Stimulated activated CD4-positive, alpha-beta T cell treated with anti-CD3 and anti-CD28 coated beads, Interleukin-4, amount 100 ng/mL, for 24 hours (primary cell): ENCODE measurements at regions not wholly inside any gene's neighbourhood (a gene's known extent, or its start where the extent isn't known, plus 50 kb on each side); places are given as distances from the start of the nearest gene placed in this dataset.

ENCODE experiments used
- DNase-seq: peaks from one replicate; pipeline ENCODE4 v3.0.0-alpha.2; 2020

DNA sequence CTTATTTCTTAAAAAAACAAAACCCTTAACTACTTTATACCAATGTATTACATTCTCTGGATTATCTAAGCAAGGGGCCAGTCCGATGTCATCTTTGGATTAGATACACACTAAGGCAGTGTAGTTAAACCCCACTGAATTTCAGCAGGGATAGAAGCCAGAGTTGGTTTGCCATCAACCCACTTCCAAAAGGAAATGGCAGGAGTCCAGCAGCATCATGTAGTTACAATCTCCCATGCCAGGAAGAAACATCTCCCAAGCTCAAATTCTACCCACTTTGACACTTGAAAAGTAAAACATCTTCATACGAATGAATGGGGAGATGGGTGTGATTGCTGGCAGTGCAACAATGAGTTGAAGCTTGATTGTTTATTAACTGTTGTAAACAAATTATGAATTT, 203.5 kb upstream of the PLXNC1 start:
- DNase-seq, result no peak

DNA sequence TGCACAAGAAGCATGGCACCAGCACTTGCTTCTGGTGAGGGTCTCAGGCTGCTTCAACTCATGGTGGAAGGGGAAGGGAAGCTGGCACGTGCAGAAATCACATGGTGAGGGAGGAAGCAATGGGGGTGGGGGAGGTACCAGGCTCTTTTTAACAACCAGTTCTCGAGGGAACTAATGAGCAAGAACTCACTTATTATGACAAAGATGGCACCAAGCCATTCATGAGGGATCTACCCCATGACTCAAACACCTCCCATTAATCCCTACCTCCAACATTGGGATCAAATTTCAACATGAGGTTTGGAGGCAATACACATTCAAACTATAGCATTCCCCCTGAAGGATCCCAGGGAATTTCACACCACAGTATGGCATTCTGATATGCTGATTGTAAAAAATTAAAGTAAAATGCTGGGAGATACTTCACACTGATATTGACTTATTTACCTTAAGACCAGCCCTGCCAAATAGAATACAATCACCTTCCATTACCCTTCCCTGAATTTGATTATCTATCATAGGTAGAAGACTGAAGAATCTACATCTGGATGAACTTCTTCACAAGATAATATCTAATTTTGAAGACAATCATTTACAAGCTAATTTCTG, 201.7 kb upstream of the PLXNC1 start:
- DNase-seq, result no peak

DNA sequence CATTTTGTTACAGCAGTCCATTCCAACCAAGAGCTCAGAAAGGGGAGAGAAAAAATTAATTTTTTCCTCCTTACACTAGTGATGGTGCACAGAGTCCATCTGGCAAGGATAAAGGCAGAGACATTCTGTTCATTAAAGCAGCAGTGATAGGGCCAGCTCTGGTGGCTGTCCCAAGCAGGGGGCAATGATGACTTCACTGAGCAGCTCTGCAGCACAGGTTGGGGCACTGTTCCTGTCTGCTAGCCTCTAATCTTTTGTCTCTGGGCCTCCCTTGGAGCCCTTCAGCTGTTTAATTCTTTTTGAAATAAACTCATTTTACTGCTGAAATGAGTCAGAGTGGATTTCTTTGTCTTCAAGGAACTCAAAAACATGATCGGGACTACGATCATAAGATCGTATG, 200.9 kb upstream of the PLXNC1 start:
- no peak for DNase-seq

DNA sequence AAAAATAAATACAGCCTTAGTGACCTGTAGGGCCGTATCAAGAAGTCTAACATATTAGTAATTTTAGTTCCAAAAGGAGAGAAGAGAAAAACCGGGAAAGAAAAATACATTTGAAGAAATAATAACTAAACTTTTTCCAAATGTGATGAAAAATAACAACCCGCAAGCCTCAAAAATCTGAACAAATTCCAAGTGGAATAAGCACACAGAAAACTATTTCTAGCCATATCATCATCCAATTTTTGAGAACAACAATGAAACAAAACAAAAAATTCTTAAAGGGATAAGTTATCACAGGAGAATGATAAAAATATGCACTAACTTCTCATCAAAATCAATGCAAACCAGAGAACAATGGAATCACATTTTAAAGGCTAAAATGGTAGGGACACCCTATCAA, 198.1 kb upstream of the PLXNC1 start:
- no peak for DNase-seq

DNA sequence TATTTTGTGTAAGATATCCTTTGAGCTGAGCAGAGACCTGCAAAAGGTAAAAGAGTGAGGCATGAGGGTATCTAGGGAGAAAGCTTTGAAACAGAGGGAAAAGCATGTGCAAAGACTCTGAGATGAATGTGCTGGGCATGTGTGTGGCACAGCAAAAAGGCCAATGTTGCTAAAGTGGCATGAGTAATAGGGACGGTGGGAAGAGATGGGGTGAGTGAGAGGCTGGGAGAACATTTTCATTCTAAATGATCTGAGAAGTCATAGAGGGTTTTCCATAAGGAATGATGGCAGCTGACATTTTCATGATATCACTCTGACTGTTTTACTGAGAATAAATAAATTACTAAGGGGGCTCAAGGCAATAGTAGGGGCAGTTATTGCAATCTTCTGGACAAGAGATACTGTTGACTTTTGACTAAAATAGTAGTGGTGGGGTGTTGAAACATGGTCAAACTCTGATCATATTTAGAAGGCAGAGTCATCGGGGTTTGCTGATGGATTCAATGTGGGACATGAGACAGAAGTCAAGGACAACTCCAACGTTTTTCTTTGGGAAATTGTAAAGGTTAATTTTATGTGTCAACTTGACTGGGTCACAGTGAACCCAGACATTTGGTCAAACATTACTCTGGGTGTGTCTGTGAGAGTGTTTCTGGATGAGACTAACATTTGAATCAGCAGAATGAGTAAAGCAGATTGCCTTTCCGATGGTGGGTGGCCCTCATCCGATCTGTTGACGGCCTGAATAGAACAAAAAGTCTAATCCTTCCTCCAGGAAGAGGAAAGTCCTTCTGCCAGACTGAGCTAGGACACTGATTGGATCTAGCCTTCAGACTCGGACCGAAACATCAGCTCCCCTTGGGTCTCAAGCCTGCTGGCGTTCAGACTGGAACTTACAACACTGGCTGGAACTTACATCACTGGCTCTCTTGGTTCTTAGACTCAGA, 193.9 kb upstream of the PLXNC1 start:
- no peak for DNase-seq

DNA sequence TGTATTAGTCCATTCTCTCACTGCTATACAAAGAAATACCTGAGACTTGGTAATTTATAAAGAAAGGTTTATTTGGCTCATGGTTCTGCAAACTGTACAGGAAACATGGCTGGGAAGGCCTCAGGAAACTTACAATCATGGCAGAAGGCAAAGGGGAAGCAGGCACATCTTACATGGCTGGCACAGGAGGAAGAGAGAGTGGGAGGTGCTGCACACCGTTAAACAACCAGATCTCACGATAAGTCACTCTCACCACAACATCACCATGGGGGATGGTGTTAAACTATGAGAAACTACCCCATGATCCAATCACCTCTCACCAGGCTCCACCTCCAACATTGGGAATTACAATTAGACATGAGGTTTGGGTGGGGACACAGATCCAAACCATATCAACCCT, 191.8 kb upstream of the PLXNC1 start:
- DNase-seq, result no peak

DNA sequence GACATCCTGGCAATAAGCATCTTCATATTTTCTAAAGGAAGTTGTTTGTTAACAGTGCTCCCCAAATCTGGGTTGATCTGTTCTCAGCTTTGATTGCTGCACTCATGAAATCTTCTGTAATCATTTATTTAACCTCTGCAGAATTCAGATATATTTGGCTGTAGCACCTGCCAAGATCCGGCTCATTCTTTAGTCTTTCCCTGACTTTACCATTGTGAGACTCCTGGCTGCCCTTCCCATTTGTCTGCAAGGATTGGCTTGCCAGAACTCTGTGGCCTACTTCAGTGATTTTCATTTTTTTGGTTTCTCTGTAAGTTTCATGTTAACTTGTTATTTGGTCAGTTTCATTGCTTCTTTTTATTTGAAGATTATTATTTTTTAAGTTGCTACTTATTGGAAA, 191.2 kb upstream of the PLXNC1 start:
- DNase-seq, result no peak

DNA sequence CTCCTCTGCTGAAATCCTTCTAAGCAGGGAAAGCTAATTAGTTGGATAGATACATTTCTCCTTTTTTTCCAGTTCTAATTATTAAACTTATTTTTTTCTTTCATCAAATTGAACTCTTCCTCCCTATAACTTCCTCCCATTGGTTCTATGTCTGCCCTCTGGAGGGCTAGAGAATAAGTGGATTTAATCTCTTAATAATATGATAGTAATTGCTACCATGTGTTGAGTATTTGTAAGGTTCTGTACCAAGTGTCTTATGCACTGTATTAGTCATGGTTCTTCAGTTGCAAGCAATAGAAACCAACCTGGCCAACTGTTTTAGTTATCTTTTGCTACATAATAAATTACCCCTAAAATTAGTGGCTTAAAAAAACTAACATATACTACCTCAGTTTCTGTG, 190.5 kb upstream of the PLXNC1 start:
- DNase-seq, result no peak

DNA sequence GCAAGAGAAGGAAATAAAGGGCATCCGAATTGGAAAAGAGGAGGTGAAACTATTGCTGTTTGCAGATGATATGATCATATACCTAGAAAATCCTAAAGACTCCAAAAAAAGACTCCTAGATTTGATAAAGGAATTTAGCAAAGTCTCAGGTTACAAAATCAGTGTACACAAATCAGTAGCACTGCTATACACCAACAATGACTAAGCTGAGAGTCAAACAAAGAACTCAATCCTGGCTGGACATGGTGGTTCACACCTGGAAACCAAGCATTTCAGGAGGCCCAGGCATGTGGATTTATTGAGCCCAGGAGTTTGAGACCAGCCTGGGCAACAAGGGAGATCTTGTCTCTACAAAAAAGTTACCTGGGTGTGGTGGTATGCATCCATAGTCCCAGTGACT, 188.7 kb upstream of the PLXNC1 start:
- DNase-seq, result no peak

DNA sequence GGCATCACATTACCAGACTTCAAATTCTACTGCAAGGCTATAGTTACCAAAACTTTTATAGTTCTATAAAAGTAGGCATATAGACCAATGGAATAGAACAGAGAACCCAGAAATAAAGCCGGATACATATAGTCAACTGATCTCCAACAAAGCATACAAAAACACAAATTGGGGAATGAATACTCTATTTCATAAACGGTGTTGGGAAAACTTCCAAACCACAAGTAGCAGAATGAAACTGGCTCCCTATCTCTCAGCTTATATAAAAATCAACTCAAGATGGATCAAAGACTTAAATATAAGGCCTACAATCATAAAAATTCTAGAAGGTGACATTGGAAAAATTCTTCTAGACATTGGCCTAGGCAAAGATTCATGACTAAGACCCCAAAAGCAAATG, 187.9 kb upstream of the PLXNC1 start:
- no peak for DNase-seq

DNA sequence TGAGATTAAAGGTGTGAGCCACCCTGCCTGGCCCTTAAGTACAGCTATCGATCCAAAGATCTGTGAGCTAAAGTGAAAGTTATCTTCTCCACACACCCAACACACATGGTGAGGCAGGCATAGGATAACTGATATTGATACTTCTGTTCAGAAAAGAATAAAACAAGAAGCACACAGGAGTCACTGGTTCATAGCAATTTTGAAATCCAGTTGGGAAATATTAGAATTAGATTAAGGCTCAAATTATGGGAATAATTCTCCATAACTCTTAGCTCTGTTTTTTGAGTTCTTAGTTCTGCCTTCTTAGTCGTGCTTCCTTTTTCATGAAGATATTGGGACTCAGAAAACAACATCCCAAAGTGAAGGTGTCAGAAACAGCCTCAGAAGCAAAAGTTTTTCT, 186.0 kb upstream of the PLXNC1 start:
- no peak for DNase-seq

DNA sequence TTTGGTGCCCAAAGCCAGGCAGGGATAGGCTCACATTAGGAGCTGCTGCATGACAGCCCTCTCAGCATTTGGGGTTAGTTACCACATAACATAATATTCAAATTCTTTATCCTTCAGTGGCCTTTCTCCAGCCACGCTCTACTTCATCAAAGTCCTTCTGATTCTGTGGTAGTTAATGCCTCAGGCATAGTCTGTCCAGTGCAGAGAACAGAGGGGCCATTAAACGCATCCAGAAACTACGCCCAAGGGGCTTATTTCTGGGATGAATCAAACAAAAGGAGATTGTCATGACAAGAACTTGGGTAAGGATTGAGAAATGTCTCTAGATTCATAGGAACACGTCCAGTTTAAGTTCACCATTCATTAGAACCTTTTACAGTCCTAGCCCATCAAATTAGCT, 183.4 kb upstream of the PLXNC1 start:
- DNase-seq, result no peak

DNA sequence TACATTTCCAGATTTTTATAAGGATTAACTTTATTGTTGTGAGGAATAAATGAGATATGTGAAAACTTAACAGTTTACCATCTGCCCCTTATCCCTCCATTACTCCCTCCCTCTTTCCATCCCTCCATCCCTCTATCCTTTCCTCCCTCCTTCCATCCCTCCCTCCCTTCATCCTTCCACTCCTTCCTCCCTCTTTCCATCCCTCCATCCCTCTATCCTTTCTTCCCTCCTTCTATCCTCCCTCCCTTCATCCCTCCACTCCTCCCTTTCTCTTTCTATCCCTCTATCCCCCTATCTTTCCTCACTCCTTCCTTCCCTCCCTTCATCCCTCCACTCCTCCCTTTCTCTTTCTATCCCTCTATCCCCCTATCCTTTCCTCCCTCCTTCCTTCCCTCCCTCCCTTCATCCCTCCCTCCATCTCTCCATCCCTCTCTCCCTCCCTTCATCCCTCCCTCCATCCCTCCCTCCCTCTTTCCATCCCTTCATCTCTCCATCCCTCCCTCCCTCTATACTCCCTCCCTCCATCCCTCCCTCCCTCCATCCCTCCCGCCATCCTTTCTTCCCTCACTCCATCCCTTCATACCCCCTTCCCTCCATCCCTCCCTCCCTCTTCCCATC, 181.8 kb upstream of the PLXNC1 start:
- no peak for DNase-seq

DNA sequence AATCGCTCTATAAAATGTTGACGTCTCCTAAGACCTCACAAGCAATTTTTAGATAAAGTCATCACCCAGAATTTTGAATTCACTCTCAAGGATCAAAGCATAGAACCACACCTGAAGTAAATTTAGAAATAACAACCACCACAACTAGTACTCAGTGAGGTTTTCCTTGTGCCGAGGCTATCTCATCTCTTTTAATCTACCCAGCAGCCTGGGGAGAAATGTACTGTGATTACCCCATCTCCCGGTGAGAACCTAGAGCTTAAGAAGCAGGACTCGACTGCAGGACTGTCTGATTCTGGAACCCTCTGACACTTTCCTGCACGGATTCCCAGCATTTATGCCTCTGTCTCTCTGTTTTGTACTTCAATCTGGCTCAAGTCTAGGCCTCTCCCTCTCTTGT, 180.9 kb upstream of the PLXNC1 start:
- DNase-seq, result no peak

DNA sequence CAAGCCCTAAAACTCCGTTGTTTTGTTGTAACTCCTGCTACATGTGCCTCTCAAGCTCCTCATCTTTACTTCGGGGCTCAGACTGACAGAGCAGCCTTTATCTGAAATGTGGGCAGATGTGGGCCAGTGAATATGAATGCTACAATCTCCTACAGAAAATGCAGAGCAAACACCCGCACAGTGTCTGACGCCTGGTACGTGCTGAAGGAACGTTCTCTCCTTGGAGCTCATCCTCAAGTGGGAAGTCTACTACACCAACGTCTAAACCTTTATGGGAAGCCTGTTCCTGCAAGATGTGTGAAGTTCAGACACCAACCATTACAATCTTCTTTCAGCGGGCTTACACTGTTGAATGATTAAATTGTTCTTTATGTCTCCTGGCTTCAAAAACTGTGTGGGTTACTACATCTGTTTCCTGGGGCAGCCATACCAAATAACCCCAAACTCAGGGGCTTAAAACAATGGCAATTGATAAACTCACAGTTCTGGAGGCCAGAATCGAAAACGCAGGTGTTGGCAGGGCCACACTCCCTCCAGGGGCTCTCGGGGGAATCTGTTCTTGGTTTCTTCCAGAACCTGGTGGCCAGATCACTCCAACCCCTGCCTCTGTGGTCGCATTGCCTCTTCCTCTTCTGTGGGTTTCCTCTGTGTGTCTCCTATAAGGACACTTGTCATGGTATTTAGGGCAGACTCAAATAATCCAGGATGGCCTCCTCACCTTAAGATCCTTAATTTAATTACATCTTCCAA, 179.7 kb upstream of the PLXNC1 start:
- DNase-seq, result no peak

DNA sequence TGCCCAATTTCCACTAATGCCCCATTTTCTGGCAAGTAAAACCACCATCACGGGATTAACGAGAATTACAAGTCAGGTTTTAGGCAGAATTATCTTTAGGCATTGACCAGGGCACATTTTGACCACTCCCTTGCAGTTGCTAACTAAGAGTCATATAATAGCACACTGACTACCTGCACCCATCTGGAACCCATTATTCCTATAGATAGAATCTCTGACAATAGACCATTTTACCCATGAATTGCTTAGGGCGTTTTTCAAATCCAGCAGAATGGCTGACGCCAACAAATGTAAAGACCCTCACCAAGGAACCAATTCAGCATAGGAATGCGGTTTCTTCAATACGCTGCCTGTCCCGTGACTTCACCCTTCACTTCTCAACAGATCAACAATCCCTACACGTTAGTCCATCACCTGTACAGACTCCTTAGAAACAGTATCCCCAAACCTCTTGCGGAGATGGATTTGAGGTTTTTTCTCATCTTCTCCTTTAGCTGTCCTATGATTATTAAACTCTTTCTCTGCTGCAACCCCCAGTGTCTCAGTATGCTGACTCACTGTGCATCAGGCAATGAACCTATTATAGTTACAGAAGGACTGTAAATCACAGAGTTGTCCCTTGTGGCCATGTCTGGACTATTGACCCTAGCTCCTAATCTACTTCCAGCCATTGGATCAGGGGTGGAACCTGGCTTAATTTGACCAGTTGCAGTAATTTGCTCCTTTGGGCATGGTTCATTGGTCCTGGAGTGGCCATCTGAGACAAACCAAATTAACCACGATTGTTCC, 177.3 kb upstream of the PLXNC1 start:
- no peak for DNase-seq

DNA sequence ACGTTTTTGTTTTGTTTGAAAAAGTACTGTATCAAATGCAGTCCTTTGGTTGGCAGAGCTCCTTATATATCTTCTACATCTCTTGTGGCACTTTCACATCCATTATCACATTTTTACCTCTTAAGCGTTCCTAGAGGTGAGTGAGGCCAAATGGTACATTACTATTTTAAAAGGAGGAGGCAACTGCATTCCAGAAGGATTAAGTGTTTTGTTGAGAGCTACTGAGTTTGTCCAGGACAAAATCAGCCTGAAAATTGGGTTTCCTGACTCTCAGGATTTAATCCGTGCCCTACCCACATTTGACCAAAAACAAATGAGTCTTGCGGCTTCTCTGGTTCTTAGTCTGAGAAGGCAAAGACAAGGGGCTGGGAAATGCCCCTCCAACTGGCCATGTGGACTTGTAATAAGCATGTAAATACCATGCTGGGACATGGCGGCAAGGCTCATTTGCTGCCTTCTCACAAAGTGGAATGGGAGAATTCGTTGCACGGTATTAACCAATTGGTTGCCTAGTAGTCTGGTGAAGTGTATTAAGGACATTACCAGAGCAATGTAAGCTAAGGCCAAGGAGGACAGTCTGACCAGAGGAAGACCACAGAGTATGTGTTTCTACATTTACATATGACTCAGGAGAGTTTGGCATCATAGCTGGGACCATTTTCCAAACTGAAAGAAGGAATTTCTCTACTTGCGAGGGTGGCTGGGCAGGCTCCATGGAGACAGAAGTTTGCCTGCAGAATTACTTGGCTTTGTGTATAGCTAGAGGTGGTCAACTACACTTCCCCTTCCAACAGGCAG, 175.8 kb upstream of the PLXNC1 start:
- no peak for DNase-seq

DNA sequence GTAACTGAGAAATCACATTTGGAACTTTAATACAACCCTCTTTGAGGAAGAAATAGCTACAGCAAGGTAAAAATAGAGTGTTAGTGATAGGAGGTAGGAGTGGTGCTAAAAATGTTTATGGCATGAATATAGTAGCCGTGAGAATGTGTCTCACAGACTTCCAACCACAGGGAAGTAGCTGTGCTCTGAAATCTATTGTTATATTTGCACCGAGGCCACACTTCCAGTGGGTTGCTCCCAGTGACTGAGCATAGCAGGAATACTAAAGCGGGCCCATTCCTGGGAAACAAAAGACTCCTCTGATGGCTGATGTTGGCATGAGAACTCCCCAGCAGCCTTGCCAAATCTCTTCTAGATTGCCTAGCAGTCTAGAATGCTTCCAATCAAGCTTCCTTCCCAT, 174.1 kb upstream of the PLXNC1 start:
- no peak for DNase-seq

DNA sequence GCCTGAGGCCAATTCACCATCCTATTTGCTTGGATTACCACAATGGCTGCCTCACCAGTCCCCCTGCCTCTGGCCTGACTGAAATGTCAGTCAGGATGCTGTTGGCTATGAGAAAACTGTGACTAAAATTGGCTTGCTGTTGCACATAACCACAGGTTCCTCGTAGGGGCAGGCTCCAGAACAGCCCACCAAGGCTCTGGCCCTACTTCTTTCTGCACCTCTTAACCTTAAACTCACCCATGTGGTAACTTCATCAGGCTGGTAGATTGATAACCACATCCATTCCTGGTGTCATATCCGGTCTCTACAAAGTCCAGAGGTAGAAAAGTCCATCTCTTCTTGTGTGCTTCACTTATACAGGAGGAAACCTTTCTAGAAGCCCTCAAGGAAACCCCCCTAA, 172.4 kb upstream of the PLXNC1 start:
- DNase-seq, result no peak

DNA sequence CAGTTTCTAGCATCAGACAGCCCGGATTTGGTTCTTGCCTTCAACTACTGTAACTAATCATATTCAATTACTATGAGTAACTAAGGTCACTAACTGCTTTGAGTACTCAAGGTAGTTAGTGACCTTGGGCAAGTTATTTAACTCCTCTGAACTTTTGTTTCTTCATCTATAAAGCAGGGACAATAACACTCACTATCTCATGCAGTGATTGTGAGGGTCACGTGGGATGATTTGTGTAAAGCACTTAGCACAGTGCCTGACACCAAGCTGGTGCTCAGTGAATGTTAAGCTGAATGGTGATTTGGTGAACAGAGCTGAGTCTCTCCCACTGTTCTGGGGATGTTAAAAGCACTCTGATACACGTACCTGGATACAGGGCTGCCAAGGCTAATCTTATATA, 171.3 kb upstream of the PLXNC1 start:
- no peak for DNase-seq

DNA sequence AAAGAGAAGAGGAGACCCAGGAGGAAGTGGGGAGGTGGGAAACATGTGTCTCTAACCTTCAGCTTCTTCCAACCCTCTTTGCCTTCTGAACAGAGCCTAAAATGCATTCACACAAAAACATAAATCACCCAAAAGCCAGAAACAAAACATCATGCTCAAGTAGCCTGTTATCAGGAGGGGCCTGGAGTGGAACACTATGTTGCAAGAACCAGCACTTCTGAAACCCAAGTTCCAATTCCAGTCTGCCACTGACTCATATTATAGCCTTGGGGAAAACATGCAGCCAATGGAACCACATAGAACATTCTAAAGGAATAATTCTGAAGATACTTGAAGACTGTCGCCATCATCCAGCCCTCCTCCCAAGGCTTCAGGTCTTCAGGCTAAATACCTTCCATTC, 169.8 kb upstream of the PLXNC1 start:
- DNase-seq, result no peak

DNA sequence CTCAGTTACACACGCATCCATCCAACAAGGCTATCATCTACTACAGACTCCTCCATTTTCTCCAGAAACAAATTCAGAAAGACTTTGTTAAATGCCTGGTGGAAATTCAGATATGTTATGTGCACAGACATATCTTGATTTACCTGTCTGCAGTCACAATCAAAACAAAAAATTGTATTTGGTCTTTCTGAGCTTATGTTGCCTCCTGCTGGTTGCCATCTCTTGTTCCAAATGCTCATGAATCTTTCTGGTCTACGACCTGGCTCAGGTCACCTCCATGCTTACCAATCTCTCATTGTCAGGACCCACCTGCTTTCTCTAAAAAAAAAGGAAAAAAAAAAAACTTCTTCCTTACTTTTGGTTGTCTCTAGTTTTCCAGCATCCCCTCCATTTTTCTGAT, 169.2 kb upstream of the PLXNC1 start:
- peak; percentile 12 for DNase-seq
